OCI-LY3 (cell line): ENCODE measurements at regions not wholly inside any gene's neighbourhood (a gene's known extent, or its start where the extent isn't known, plus 50 kb on each side); places are given as distances from the start of the nearest gene placed in this dataset.

ENCODE experiments used
- H2AFZ ChIP-seq: fragments of 200-600, 300-600 bp; shearing (Covaris generic); 2 replicates; pipeline ENCODE4 v1.6.0; 2014; ENCODE audit warnings: antibody characterized with exemption, low read depth, low read length
- H3K27ac ChIP-seq: fragments of 200-600, 300-600 bp; sonication (generic); 2 replicates; pipeline ENCODE4 v1.5.1; 2014; ENCODE audit warnings: mild to moderate bottlenecking, low read length, moderate library complexity, mixed read lengths
- H3K27me3 ChIP-seq: fragments of 200-600, 300-600 bp; sonication (generic); 2 replicates; pipeline ENCODE4 v1.6.1; 2014; ENCODE audit warnings: low read depth, low read length, mixed read lengths
- H3K36me3 ChIP-seq: fragments of 200-600, 300-600 bp; sonication (generic); replicated peaks from 2 replicates; pipeline ENCODE3; 2014; ENCODE audit warnings: low read depth, low read length, mixed read lengths
- H3K4me1 ChIP-seq: fragments of 300-600, 200-600 bp; sonication (generic); 2 replicates; pipeline ENCODE4 v1.6.1; 2014; ENCODE audit warnings: low read length, mixed read lengths
- H3K4me2 ChIP-seq: fragments of 200-600, 300-600 bp; sonication (generic); 2 replicates; pipeline ENCODE4 v1.6.1; 2014; ENCODE audit warnings: low read length, mixed read lengths
- H3K4me3 ChIP-seq: fragments of 300-600, 200-600 bp; sonication (generic); 2 replicates; pipeline ENCODE4 v1.5.1; 2014; ENCODE audit warnings: antibody characterized with exemption, mild to moderate bottlenecking, low read length, moderate library complexity
- H3K79me2 ChIP-seq: fragments of 300-600, 200-600 bp; shearing (Covaris generic); 2 replicates; pipeline ENCODE4 v1.6.1; 2014; ENCODE audit warnings: mild to moderate bottlenecking, low read length, mixed read lengths
- H3K9ac ChIP-seq: fragments of 300-600, 200-600 bp; shearing (Covaris generic); 2 replicates; pipeline ENCODE4 v1.6.0; 2014; ENCODE audit warnings: mild to moderate bottlenecking, low read length, moderate library complexity
- H3K9me3 ChIP-seq: fragments of 200-600, 300-600 bp; shearing (Covaris generic); 2 replicates; pipeline ENCODE4 v1.6.1; 2014; ENCODE audit warnings: low read length, mixed read lengths; ENCODE audit not compliant: insufficient read depth
- H4K20me1 ChIP-seq: fragments of 200-600, 300-600 bp; sonication (generic); 2 replicates; pipeline ENCODE4 v1.6.1; 2016; ENCODE audit warnings: low read length, mixed read lengths; ENCODE audit not compliant: insufficient read depth
- EZH2phosphoT487 ChIP-seq: fragments of 200-600 bp; shearing (Covaris generic); IDR thresholded peaks from 2 replicates; pipeline ENCODE4 v1.6.1; 2018; ENCODE audit warnings: antibody characterized with exemption, mixed run types, low read depth
- TF ChIP-seq, protein P1 (sequence below): fragments of 200-600, 300-600 bp; sonication (generic); IDR thresholded peaks from 2 replicates; pipeline ENCODE4 v1.5.1; 2014; ENCODE audit warnings: antibody characterized with exemption, low read length, low read depth

DNA sequence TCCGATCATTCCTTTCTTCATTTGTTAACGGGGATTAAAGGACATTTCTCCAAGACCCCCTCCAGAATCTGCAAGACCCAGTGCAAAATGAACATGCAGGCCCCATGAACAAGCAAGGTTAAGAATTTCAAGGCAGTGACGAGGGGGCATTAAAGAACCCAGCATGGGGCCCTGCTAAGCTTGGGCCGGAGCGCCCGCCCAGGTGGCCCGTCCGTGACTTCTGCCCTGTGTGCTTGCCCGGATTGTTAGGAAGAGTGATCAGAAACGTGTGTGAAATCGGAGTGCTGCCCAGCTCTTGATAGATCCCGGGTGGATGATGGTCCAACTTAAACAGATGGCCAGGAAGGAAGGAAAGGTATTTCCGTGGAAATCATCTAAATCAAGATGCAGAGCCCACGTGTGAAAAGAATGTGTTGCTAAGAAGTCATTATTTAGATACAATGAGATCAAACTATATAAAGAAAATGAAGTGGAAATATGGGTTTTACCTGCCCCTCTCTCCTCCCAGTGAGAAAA, 213.6 kb downstream of the KLF6 start:
- Histone ChIP-seq H3K9ac (no peak overlapping the region), H3K9me3 (no peaks in the 10 kb centered on the region), H2AFZ (no peak overlapping the region), H3K27ac (no peak overlapping the region), H3K79me2 (no peaks in the 10 kb centered on the region), H4K20me1 (no peaks in the 10 kb centered on the region), H3K27me3 (no peaks in the 10 kb centered on the region), H3K4me3 (no peak overlapping the region), H3K36me3 (no peaks in the 10 kb centered on the region), H3K4me2 (no peak overlapping the region), H3K4me1 (peaks cover 7% of the 10 kb centered on the region; the same call in 1 of the 2 replicates)
- TF ChIP-seq, protein P1, sequence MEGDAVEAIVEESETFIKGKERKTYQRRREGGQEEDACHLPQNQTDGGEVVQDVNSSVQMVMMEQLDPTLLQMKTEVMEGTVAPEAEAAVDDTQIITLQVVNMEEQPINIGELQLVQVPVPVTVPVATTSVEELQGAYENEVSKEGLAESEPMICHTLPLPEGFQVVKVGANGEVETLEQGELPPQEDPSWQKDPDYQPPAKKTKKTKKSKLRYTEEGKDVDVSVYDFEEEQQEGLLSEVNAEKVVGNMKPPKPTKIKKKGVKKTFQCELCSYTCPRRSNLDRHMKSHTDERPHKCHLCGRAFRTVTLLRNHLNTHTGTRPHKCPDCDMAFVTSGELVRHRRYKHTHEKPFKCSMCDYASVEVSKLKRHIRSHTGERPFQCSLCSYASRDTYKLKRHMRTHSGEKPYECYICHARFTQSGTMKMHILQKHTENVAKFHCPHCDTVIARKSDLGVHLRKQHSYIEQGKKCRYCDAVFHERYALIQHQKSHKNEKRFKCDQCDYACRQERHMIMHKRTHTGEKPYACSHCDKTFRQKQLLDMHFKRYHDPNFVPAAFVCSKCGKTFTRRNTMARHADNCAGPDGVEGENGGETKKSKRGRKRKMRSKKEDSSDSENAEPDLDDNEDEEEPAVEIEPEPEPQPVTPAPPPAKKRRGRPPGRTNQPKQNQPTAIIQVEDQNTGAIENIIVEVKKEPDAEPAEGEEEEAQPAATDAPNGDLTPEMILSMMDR: no peak
- no peak for TF ChIP-seq EZH2phosphoT487

DNA sequence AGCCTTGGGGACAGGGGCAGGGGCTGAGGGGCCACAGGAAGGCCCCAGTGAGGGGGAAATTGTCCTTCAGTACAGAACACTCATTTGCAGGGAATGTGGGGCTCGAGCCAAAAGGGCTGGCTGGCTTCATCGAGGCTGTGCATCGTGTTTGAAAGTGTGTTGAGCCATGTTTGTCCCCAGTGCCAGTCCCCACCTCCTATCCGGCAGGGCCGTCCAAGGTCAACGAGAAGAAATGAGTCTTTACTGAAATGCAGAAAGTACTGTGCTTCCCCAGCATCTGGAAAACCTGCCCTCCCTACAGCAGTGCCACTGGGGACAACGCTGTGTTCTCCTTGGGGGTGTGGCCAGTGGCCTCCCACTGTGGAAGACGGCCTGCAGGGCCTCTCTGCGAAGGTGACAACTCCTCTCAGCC, 214.1 kb downstream of the KLF6 start:
- Histone ChIP-seq H2AFZ (no peak overlapping the region), H3K27ac (no peak overlapping the region), H3K27me3 (no peaks in the 10 kb centered on the region), H3K36me3 (no peaks in the 10 kb centered on the region), H3K4me3 (no peak overlapping the region), H3K9ac (no peak overlapping the region), H3K4me1 (peaks cover 7% of the 10 kb centered on the region; the same call in 1 of the 2 replicates), H3K9me3 (no peaks in the 10 kb centered on the region), H3K4me2 (no peak overlapping the region), H4K20me1 (no peaks in the 10 kb centered on the region), H3K79me2 (no peaks in the 10 kb centered on the region)
- TF ChIP-seq EZH2phosphoT487: no peak
- TF ChIP-seq, protein P1: no peak

DNA sequence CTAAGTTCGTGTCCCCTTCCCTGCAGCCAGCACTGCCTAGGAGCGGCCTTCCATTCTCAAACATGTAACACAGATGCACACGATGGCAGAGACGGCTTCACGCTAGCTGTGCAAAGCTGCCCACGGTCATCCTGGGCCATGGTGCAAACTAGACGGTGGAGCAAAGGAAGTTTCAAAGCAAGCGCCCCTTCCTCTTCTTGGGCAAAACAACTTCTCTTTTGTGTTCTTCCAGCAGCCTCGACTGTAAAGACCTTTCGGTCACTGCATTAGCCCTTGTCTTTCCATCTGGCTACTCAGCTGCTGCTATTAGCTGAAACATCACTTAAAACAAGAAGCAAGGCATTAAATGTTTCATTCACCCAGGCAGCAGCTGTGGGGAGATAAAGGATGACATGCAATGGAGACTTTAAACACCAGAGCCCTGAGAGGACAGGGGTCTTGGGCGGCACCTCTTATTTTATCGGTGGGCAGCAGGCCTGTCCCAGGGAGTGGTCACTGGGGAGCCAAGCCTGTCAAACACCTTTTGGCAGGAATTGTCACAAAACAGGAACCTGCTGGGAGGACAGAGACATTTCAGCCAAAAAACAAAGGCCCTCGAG, 214.8 kb downstream of the KLF6 start:
- Histone ChIP-seq H3K4me3 (no peak overlapping the region), H4K20me1 (no peaks in the 10 kb centered on the region), H3K9ac (no peak overlapping the region), H3K4me1 (peaks cover 7% of the 10 kb centered on the region; the same call in 1 of the 2 replicates), H2AFZ (no peak overlapping the region), H3K79me2 (no peaks in the 10 kb centered on the region), H3K9me3 (no peaks in the 10 kb centered on the region), H3K27ac (no peak overlapping the region), H3K36me3 (no peaks in the 10 kb centered on the region), H3K4me2 (no peak overlapping the region), H3K27me3 (no peaks in the 10 kb centered on the region)
- no peak for TF ChIP-seq EZH2phosphoT487
- TF ChIP-seq, protein P1: no peak

DNA sequence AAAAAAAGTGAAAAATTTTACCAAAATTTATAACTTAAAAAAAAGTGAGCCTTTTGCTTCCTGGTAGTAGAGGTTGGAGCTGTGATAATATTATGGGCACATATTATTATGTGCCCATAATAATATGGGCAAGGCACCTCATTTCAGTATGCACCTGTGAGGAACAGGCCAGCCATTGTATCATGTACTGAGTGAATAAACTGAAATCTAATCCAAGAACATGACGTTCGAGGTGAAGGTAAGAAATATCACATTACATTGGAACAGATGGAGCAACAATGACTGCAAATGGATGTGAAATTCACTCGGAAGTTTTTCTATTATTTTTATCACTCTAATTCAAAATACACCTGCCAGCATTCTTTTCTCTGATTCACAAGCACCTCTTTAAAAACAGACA, 216.0 kb downstream of the KLF6 start:
- Histone ChIP-seq H3K4me3 (no peak overlapping the region), H3K4me1 (peaks cover 7% of the 10 kb centered on the region; the same call in 1 of the 2 replicates), H3K9ac (no peak overlapping the region), H3K27me3 (no peaks in the 10 kb centered on the region), H3K4me2 (no peak overlapping the region), H3K27ac (no peak overlapping the region), H2AFZ (no peak overlapping the region), H3K9me3 (no peaks in the 10 kb centered on the region), H4K20me1 (no peaks in the 10 kb centered on the region), H3K36me3 (no peaks in the 10 kb centered on the region), H3K79me2 (no peaks in the 10 kb centered on the region)
- TF ChIP-seq EZH2phosphoT487: no peak
- TF ChIP-seq, protein P1: no peak
